Smooth muscle cell of the brain vasculature (primary cell): ENCODE measurements at regions not wholly inside any gene's neighbourhood (a gene's known extent, or its start where the extent isn't known, plus 50 kb on each side); places are given as distances from the start of the nearest gene placed in this dataset.
"Not testable (repeated sequence)": the region's sequence is repeated elsewhere in the genome, so short reads cannot be mapped to it uniquely, and the experiment has no call there.

Source experiments
- DNase-seq: peaks from one replicate; pipeline ENCODE4 v3.0.0-alpha.2; 2012; ENCODE audit warnings: low read depth, low spot score

DNA sequence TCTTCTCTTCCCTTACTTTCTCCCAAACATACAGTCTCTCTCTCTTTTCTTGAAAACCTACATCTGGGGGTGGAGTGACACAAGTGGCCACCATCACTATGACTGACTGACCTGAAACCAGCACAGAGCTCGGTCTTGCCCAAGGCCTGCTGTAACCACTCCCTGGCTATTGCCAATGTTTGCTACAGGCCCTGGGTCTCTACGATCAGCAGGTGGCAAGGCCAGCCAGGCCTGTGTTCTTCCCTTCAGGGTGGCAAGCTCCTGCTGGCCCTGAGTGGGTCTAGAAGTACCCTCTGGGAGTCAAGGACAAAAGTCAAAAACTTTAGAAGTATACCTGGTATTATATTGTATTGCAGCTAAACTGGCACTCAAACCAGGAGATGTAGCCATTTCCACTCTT, 140.9 kb upstream of the TGFBR2 start:
- DNase-seq, result no peak

DNA sequence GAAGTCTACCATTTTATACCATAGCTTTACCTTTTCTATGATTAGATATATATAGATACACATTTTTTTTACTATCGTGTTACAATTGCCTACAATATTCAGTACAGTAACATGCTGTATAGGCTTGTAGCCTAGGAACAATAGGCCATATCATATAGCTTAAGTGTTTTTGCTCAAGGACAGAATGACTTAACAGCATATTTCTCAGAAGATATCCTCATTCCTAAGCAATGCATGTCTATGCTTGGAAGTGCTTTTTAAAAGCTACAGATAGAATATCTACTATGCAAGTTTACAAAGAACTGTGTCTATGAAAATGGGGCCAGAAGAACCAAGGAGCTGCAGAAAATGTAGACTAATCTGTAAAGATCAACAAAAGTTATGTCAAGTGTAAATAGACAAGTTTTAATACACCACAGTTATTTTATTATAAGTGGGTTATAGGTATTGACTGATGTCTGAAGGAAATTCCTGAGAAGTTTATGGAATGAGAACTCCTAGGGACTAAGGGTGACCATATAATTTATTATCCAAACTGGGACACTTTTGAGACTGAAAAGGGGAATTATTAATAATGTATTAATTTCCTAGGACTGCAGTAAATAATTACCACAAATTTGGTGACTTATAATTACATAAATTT, 138.7 kb upstream of the TGFBR2 start:
- no peak for DNase-seq

DNA sequence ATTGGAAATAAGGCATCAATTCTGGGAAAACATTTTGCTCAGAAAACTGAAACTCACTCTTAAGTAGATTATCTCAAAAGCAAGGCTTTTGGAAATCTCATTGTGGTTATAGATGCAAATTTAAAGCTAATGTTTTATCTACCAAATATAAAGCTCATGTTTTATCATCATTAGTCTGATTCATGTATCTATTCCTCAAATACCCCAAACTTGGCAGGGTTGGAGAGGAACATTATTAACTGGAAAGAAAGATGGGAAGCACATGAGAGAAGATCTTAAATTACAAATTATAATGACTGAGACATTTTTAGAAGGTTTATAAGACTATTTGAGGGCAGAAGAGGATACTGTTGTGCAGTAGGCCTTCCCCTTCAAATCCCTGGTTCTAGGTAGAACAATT, 137.3 kb upstream of the TGFBR2 start:
- DNase-seq, result no peak

DNA sequence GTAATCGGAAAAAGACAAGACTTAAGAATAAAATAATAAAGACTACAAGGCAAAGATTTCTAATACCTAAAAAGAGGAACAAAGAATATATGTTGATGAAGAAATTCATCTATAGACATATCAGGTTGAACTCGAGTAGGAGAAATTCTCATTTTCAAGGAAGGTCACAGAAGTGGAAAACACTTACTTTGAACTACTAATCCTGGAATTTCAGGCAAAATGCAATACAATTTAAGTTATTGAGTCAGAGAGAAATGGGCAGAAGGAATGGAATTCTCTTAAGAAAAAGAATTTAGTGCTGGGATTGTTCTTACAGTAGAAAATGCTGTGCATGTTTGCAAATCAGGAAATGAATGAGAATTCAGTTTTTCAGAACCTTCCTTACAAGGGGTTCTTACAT, 135.9 kb upstream of the TGFBR2 start:
- DNase-seq, result no peak

GRCh38 chr3:30471066-30471465, 135.3 kb upstream of the TGFBR2 start:
- DNase-seq, result no peak

GRCh38 chr3:30471796-30472489, 134.5 kb upstream of the TGFBR2 start:
- DNase-seq, result no peak

GRCh38 chr3:30473374-30474051, 132.9 kb upstream of the TGFBR2 start:
- DNase-seq, result no peak

DNA sequence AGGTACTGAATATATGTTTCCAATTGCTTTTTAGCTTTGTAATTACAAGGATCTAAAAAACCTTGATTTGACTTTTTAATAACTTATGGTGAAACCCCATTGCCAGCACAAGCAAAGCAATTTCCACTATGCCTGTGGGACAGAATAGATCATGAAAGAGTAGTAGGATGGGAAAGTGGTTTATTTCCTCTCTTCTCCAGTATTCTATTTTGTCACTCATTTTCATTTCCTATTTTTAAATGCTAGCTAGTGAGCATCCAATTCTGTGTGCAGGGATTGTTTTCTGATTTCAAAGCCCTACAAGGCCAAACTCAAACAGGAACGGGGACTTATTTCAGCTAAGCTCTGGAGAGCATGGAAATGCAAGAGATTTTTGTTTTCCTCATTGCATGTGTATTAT, 132.0 kb upstream of the TGFBR2 start:
- no peak for DNase-seq

- no peak for DNase-seq
Observed at GRCh38 chr3:30475038-30475808, 131.2 kb upstream of the TGFBR2 start.

DNA sequence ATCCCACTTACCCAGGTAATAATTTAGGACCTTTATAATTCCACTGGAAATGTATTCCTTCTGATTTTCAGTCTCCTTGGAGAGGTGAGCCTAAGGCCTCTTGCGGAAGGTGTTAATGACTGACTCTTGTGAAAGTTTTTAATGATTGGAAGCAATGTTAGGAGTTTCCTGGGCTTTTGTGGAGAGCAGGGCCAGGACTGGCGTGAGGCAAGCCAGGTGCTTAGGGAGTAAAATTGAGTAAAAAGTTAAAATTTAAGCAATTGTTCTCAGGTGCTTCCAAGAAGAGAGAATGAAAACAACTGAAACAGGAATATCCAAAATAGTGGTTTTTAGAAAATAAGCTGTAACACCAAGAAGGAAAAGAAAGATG, 130.6 kb upstream of the TGFBR2 start:
- DNase-seq, result no peak

- DNase-seq, result no peak
Observed at GRCh38 chr3:30476368-30477084, 129.9 kb upstream of the TGFBR2 start.

GRCh38 chr3:30477149-30477921, 129.1 kb upstream of the TGFBR2 start:
- no peak for DNase-seq

- not testable (repeated sequence) for DNase-seq
Observed at GRCh38 chr3:30479737-30480136, 126.7 kb upstream of the TGFBR2 start.

DNA sequence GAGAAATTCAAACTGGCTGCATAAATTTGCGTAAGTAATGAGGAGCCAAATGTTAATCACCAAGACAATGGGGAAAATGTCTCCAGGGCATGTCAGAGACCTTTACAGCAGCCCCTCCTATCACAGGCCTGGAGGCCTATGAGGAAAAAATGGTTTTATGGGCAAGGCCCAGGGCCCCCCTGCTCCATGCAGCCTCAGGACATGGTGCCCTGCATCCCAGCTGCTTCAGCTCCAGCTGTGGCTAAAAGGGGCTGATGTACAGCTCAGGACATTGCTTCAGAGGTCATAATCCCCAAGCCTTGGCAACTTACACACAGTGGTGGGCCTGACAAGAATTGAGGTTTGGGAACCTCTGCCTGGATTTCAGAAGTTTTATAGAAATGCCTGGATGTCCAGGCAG, 126.2 kb upstream of the TGFBR2 start:
- not testable (repeated sequence) for DNase-seq

DNA sequence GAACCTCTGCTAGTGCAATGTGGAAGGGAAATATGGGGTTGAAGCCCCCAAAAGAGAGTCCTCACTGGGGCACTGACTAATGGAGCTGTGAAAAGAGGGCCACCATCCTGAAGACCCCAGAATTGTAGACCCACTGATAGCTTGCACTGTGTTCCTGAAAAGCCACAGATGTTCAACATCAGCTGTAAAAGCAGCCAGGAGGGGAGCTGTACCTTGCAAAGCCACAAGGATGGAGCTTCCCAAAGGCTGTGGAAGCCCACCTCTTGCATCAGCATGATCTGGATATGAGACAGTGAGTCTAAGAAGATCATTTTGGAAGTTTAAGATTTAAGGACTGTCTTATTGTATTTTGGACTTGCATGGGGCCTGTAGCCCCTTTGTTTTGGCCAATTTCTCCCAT, 125.8 kb upstream of the TGFBR2 start:
- no peak for DNase-seq

DNA sequence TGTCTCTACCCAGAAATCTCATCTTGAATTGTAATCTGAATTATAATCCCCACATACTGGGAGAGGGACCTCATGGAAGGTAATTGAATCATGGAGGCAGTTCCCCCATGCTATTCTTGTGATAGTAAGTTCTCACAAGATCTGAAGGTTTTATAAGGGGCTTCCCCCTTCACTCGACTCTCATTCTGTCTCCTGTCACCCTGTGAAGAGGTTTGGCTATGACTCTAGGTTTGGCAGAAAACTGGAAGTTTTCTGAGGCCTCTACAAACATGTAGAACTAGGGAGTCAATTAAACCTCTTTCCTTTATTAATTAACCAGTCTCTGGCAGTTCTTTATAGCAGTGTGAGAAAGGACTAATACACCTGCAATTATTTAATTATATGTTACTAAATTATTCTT, 125.2 kb upstream of the TGFBR2 start:
- DNase-seq, result no peak

- not testable (repeated sequence) for DNase-seq
Observed at GRCh38 chr3:30484229-30484628, 122.2 kb upstream of the TGFBR2 start.

- no peak for DNase-seq
Observed at GRCh38 chr3:30486368-30486767, 120.0 kb upstream of the TGFBR2 start.

DNA sequence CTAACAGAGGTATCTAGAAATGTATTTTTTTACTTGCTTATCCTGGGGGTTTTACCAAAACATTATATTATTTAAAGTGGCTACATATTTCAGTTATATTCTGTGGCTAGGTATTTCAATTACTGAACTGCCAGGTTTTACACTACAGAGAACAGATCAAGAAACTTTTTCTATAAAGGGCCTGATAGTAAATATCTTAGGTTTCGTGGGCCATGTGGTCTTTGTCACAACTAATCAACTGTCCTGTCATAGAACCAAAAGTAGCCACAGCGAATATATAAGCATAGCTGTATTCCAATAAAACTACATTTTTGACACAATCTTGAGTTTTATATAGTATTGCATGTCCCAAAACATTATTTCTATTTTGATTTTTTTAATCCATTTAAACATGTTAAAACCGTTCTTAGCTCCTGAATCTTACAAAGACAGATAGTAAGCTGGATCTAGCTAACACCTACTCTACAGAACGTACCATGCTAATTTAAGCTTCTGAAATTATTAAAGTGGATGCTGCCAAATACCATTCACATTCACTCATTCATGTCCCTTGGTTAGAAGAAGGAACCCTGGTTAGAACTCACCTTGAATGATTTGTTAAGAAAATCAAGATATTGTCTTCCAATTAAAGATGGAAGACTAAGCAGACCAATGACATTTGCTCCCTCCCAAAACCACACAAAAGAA, 118.2 kb upstream of the TGFBR2 start:
- no peak for DNase-seq
